SU-DHL-6 (cell line): ENCODE measurements at regions not wholly inside any gene's neighbourhood (a gene's known extent, or its start where the extent isn't known, plus 50 kb on each side); places are given as distances from the start of the nearest gene placed in this dataset.

Source experiments
- H2AFZ ChIP-seq: fragments of 200-600 bp; sonication (generic); 2 replicates; pipeline ENCODE4 v1.6.1; 2014; ENCODE audit warnings: low read depth, mild to moderate bottlenecking, moderate library complexity, mixed read lengths, antibody characterized with exemption, low read length; ENCODE audit not compliant: severe bottlenecking
- H3F3A ChIP-seq: fragments of 200-600 bp; shearing (Covaris generic); 2 replicates; pipeline ENCODE4 v1.6.0; 2016; ENCODE audit warnings: antibody characterized with exemption, mild to moderate bottlenecking; ENCODE audit not compliant: insufficient read depth
- H3K27ac ChIP-seq: fragments of 200-600 bp; sonication (generic); 2 replicates; pipeline ENCODE4 v1.5.1; 2016; ENCODE audit warnings: low read depth, mild to moderate bottlenecking, low read length, moderate library complexity, mixed read lengths
- H3K27me3 ChIP-seq: fragments of 200-600 bp; sonication (generic), shearing (Covaris generic); 2 replicates; pipeline ENCODE4 v1.6.0; 2014; ENCODE audit warnings: mild to moderate bottlenecking, low read length
- H3K36me3 ChIP-seq: fragments of 200-600 bp; sonication (generic); 2 replicates; pipeline ENCODE4 v1.6.1; 2014; ENCODE audit warnings: mild to moderate bottlenecking, low read length, mixed read lengths
- H3K4me2 ChIP-seq: fragments of 300-600, 200-600 bp; shearing (Covaris generic), sonication (generic); 2 replicates; pipeline ENCODE4 v1.6.0; 2014; ENCODE audit warnings: low read length, low read depth, mild to moderate bottlenecking; ENCODE audit not compliant: poor library complexity, severe bottlenecking
- H3K4me3 ChIP-seq: fragments of 200-600 bp; sonication (generic); 2 replicates; pipeline ENCODE4 v1.5.1; 2014; ENCODE audit warnings: antibody characterized with exemption, low read length, mild to moderate bottlenecking, mixed read lengths; ENCODE audit not compliant: insufficient read depth, poor library complexity, severe bottlenecking
- H3K79me2 ChIP-seq: fragments of 200-600 bp; sonication (generic); 2 replicates; pipeline ENCODE4 v1.6.1; 2014; ENCODE audit warnings: mild to moderate bottlenecking, low read length, moderate library complexity; ENCODE audit not compliant: insufficient read depth
- H3K9ac ChIP-seq: fragments of 200-600 bp; sonication (generic); 2 replicates; pipeline ENCODE4 v1.7.0; 2014; ENCODE audit warnings: mild to moderate bottlenecking, low read length
- H3K9me2 ChIP-seq: fragments of 200-600 bp; sonication (generic); replicated peaks from 2 replicates; pipeline ENCODE4 v1.6.1; 2014; ENCODE audit warnings: low read length; ENCODE audit not compliant: insufficient read depth
- H3K9me3 ChIP-seq: fragments of 200-600 bp; sonication (generic); 2 replicates; pipeline ENCODE4 v1.6.1; 2014; ENCODE audit warnings: low read length, mixed read lengths; ENCODE audit not compliant: insufficient read depth
- H4K20me1 ChIP-seq: fragments of 200-600 bp; sonication (generic); 2 replicates; pipeline ENCODE4 v1.6.1; 2014; ENCODE audit warnings: low read depth, mild to moderate bottlenecking, antibody characterized with exemption, low read length, moderate library complexity, mixed read lengths
- CTCF ChIP-seq: fragments of 200-600 bp; sonication (generic); IDR thresholded peaks from one replicate; pipeline ENCODE4 v1.5.1; 2017; ENCODE audit warnings: antibody characterized with exemption, mild to moderate bottlenecking, low read length, moderate library complexity; ENCODE audit not compliant: insufficient read depth, poor library complexity, severe bottlenecking
- EZH2phosphoT487 ChIP-seq: fragments of 200-600 bp; sonication (generic), shearing (Covaris generic); conservative IDR thresholded peaks from 2 replicates; pipeline ENCODE4 v1.6.1; 2018; ENCODE audit warnings: mild to moderate bottlenecking, antibody characterized with exemption, low read length, moderate library complexity, mixed read lengths

- no peaks in the 10 kb centered on the region; the same call in 1 of the 2 replicates for H3K9me3 ChIP-seq
- H3K27ac ChIP-seq, result no peak overlapping the region
- H3K9me2 ChIP-seq, result no peaks in the 10 kb centered on the region; the same call in 1 of the 2 replicates
- H4K20me1 ChIP-seq, result no peaks in the 10 kb centered on the region
- no peak overlapping the region for H2AFZ ChIP-seq
- H3K27me3 ChIP-seq, result no peaks in the 10 kb centered on the region
- H3K79me2 ChIP-seq, result no peaks in the 10 kb centered on the region
- H3K9ac ChIP-seq, result no peak overlapping the region
- H3K36me3 ChIP-seq, result no peaks in the 10 kb centered on the region
- H3K4me3 ChIP-seq, result no peak overlapping the region
- H3F3A ChIP-seq, result no peaks in the 10 kb centered on the region
- TF ChIP-seq EZH2phosphoT487 (no peak), CTCF (no peak)
- H3K4me2 ChIP-seq, result no peak overlapping the region
Measured at GRCh38 chr10:6771331-6771730, 191.3 kb upstream of the PRKCQ start.

GRCh38 chr10:6770846-6771245, 190.8 kb upstream of the PRKCQ start:
- Histone ChIP-seq H3K4me3 (no peak overlapping the region), H3K36me3 (no peaks in the 10 kb centered on the region), H4K20me1 (no peaks in the 10 kb centered on the region), H3K9me3 (no peaks in the 10 kb centered on the region; the same call in 1 of the 2 replicates), H3K79me2 (no peaks in the 10 kb centered on the region), H3K9ac (no peak overlapping the region), H3F3A (no peaks in the 10 kb centered on the region), H3K9me2 (no peaks in the 10 kb centered on the region; the same call in 1 of the 2 replicates), H2AFZ (no peak overlapping the region), H3K27me3 (no peaks in the 10 kb centered on the region), H3K4me2 (no peak overlapping the region), H3K27ac (no peak overlapping the region)
- no peak for TF ChIP-seq EZH2phosphoT487
- no peak for TF ChIP-seq CTCF

GRCh38 chr10:6769704-6770417, 189.8 kb upstream of the PRKCQ start:
- Histone ChIP-seq H3K9me2 (no peaks in the 10 kb centered on the region; the same call in 1 of the 2 replicates), H3F3A (no peaks in the 10 kb centered on the region), H3K4me2 (no peak overlapping the region), H2AFZ (no peak overlapping the region), H3K79me2 (no peaks in the 10 kb centered on the region), H3K9ac (no peak overlapping the region), H3K36me3 (no peaks in the 10 kb centered on the region), H3K9me3 (no peaks in the 10 kb centered on the region; the same call in 1 of the 2 replicates), H3K4me3 (no peak overlapping the region), H4K20me1 (no peaks in the 10 kb centered on the region), H3K27me3 (no peaks in the 10 kb centered on the region), H3K27ac (no peak overlapping the region)
- TF ChIP-seq CTCF (no peak), EZH2phosphoT487 (no peak)
